AG04450 (cell line): ENCODE measurements at regions not wholly inside any gene's neighbourhood (a gene's known extent, or its start where the extent isn't known, plus 50 kb on each side); places are given as distances from the start of the nearest gene placed in this dataset.
"Not testable (repeated sequence)": the region's sequence is repeated elsewhere in the genome, so short reads cannot be mapped to it uniquely, and the experiment has no call there.

Source experiments
- CTCF ChIA-PET: fragments of 300-600, 350-600 bp; formaldehyde crosslinking; extraction: SDS; loops from one replicate; lab custom pipeline; 2022; ENCODE audit warnings: antibody characterized with exemption, inconsistent platforms; lab: Charles Lee
- POLR2A ChIA-PET: fragments of 350-600 bp; formaldehyde crosslinking; extraction: SDS; loops from one replicate; lab custom pipeline; 2021; ENCODE audit warnings: antibody characterized with exemption, inconsistent platforms; lab: Yijun Ruan, JAX
- DNase-seq: peaks from one replicate; pipeline ENCODE4 v3.0.0-alpha.2; 2011; ENCODE audit warnings: low read depth, low spot score
- H3K27ac ChIP-seq: one replicate; pipeline ENCODE4 v1.5.1; 2012; ENCODE audit warnings: low read depth, low read length, control low read depth
- H3K27me3 ChIP-seq: one replicate; pipeline ENCODE4 v1.6.0; 2012; ENCODE audit warnings: low read length; ENCODE audit not compliant: control insufficient read depth, insufficient read depth
- H3K4me3 ChIP-seq: 2 replicates; pipeline ENCODE4 v1.5.1; 2011; ENCODE audit warnings: mild to moderate bottlenecking, low read depth, low read length, control low read depth
- H3K9me3 ChIP-seq: 2 replicates; pipeline ENCODE4 v1.5.1; 2012; ENCODE audit warnings: low read length; ENCODE audit not compliant: control insufficient read depth, insufficient read depth
- TF ChIP-seq, protein P1 (sequence below): IDR thresholded peaks from 2 replicates; pipeline ENCODE4 v1.5.1; 2011; ENCODE audit warnings: low read depth, low read length, control low read depth, inconsistent platforms

GRCh38 chr5:142213077-142213476, 104.5 kb downstream of the NDFIP1 start:
- no peak overlapping the region for H3K4me3 ChIP-seq
- DNase-seq = no peak
- ChIA-PET CTCF (no interaction called here), POLR2A (no interaction called here)
- TF ChIP-seq, protein P1, sequence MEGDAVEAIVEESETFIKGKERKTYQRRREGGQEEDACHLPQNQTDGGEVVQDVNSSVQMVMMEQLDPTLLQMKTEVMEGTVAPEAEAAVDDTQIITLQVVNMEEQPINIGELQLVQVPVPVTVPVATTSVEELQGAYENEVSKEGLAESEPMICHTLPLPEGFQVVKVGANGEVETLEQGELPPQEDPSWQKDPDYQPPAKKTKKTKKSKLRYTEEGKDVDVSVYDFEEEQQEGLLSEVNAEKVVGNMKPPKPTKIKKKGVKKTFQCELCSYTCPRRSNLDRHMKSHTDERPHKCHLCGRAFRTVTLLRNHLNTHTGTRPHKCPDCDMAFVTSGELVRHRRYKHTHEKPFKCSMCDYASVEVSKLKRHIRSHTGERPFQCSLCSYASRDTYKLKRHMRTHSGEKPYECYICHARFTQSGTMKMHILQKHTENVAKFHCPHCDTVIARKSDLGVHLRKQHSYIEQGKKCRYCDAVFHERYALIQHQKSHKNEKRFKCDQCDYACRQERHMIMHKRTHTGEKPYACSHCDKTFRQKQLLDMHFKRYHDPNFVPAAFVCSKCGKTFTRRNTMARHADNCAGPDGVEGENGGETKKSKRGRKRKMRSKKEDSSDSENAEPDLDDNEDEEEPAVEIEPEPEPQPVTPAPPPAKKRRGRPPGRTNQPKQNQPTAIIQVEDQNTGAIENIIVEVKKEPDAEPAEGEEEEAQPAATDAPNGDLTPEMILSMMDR = no peak
- no peaks in the 10 kb centered on the region for H3K9me3 ChIP-seq
- peaks cover 4% of the 10 kb centered on the region for H3K27me3 ChIP-seq
- no peak overlapping the region for H3K27ac ChIP-seq

GRCh38 chr5:142211918-142212317, 103.3 kb downstream of the NDFIP1 start:
- no peak for DNase-seq
- H3K27ac ChIP-seq = no peak overlapping the region
- no peak overlapping the region for H3K4me3 ChIP-seq
- ChIA-PET CTCF (no interaction called here), POLR2A (no interaction called here)
- no peaks in the 10 kb centered on the region for H3K9me3 ChIP-seq
- H3K27me3 ChIP-seq = peaks cover 2% of the 10 kb centered on the region
- TF ChIP-seq, protein P1 = no peak

- H3K27me3 ChIP-seq = peaks cover 2% of the 10 kb centered on the region
- H3K9me3 ChIP-seq = no peaks in the 10 kb centered on the region
- TF ChIP-seq, protein P1 = no peak
- POLR2A ChIA-PET = interaction anchor here (0.6 kb wide), 1 partner anchor 705 kb away, joined by 4 read pairs; no protein-coding TSS in a partner anchor
- DNase-seq = no peak
- H3K4me3 ChIP-seq = no peak overlapping the region
- no peak overlapping the region for H3K27ac ChIP-seq
- CTCF ChIA-PET = interaction anchor here (0.6 kb wide), 1 partner anchor 211 kb away, joined by 3 read pairs; no protein-coding TSS in a partner anchor
These were observed 102.4 kb downstream of the NDFIP1 start for GRCh38 chr5:142210864-142211412.

GRCh38 chr5:142210011-142210410, 101.4 kb downstream of the NDFIP1 start:
- TF ChIP-seq, protein P1 = no peak
- Histone ChIP-seq H3K9me3 (no peaks in the 10 kb centered on the region), H3K27me3 (peaks cover 5% of the 10 kb centered on the region), H3K4me3 (no peak overlapping the region), H3K27ac (no peak overlapping the region)
- DNase-seq = no peak
- POLR2A ChIA-PET = no interaction called here
- CTCF ChIA-PET = no interaction called here

DNA sequence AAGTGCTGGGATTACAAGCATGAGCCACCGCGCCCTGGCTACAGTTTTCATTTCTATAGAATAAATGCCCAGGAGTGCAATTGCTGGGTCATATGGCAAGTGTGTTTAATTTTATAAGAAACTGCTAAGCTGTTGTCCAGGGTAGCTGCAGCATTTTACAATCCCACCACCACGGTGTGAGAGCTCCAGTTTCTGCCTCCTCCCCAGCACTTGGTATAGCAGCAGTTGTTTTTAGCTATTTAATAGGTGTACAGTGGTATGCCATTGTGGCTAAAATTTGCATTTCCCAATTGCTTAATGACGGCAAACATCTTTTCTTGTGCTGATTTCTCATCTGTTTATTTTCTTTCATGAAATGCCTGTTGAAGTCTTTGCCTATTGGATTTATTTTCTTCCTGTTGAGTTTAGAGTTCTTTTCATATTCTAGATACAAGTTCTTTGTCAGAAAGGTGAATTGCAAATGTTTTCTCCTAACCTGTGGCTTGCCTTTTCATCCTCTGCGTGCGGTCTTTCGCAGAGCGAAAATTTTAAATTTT, 100.3 kb downstream of the NDFIP1 start:
- H3K4me3 ChIP-seq = no peak overlapping the region
- CTCF ChIA-PET = interaction anchor here (0.7 kb wide), 1 partner anchor 501 kb away, joined by 4 read pairs; no protein-coding TSS in a partner anchor
- POLR2A ChIA-PET = no interaction called here
- DNase-seq = no peak
- H3K27me3 ChIP-seq = peaks cover 2% of the 10 kb centered on the region
- no peaks in the 10 kb centered on the region for H3K9me3 ChIP-seq
- TF ChIP-seq, protein P1 = no peak
- no peak overlapping the region for H3K27ac ChIP-seq

DNA sequence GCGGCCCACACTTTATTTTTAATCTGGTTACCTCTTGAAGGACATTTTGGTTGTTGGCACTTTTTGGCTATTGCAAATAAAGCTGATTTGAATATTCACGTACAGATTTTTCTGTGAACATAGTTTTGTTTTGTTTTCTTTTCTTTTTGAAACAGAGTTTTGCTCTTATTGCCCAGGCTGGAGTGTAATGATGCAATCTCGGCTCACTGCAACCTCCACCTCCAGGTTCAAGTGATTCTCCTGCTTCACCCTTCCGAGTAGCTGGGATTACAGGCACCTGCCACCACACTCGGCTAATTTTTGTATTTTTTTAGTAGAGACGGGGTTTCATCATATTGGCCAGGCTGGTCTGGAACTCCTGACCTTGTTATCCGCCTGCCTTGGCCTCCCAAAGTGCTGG, 99.7 kb downstream of the NDFIP1 start:
- H3K27ac ChIP-seq, H3K9me3 ChIP-seq, CTCF ChIA-PET, H3K4me3 ChIP-seq, DNase-seq, H3K27me3 ChIP-seq, POLR2A ChIA-PET: not testable (repeated sequence)
